GM23338 (cell line): ENCODE measurements at regions not wholly inside any gene's neighbourhood (a gene's known extent, or its start where the extent isn't known, plus 50 kb on each side); places are given as distances from the start of the nearest gene placed in this dataset.

Experiments
- ATAC-seq: fragments of 200-7000 bp; cut with Tn5 transposase; 3 replicates; pipeline ENCODE4 v1.9.1; 2020
- DNase-seq: peaks from one replicate; pipeline ENCODE4 v3.0.0-alpha.2; 2015; ENCODE audit warnings: low spot score
- H2AFZ ChIP-seq: fragments of 200-600 bp; sonication (generic); 2 replicates; pipeline ENCODE4 v1.8.0; 2016; ENCODE audit warnings: antibody characterized with exemption, mild to moderate bottlenecking, moderate library complexity
- H3F3A ChIP-seq: fragments of 200-600 bp; sonication (generic); replicated peaks from 2 replicates; pipeline ENCODE4 v1.8.0; 2017; ENCODE audit warnings: antibody characterized with exemption, mixed run types, low read depth
- H3K27ac ChIP-seq: fragments of 200-600 bp; sonication (generic); 2 replicates; pipeline ENCODE4 v1.6.1; 2016; ENCODE audit warnings: low read depth
- H3K27me3 ChIP-seq: fragments of 200-600 bp; sonication (generic); 2 replicates; pipeline ENCODE4 v1.8.0; 2016; ENCODE audit warnings: mild to moderate bottlenecking, mixed run types, moderate library complexity; ENCODE audit not compliant: insufficient read depth
- H3K36me3 ChIP-seq: fragments of 200-600 bp; sonication (generic); 2 replicates; pipeline ENCODE4 v1.8.0; 2016; ENCODE audit warnings: mild to moderate bottlenecking; ENCODE audit not compliant: insufficient read depth
- H3K4me1 ChIP-seq: fragments of 200-600 bp; sonication (generic); 2 replicates; pipeline ENCODE4 v1.8.0; 2016; ENCODE audit warnings: mild to moderate bottlenecking, moderate library complexity; ENCODE audit not compliant: insufficient read depth
- H3K4me2 ChIP-seq: fragments of 200-600 bp; sonication (generic); 2 replicates; pipeline ENCODE4 v1.7.1; 2017; ENCODE audit warnings: mixed run types
- H3K4me3 ChIP-seq: fragments of 200-600 bp; sonication (generic); 2 replicates; pipeline ENCODE4 v1.6.1; 2016; ENCODE audit warnings: mixed run types
- H3K79me2 ChIP-seq: fragments of 200-600 bp; sonication (generic); replicated peaks from 2 replicates; pipeline ENCODE4 v1.8.0; 2017; ENCODE audit warnings: mild to moderate bottlenecking; ENCODE audit not compliant: insufficient read depth
- H3K9me2 ChIP-seq: fragments of 200-600 bp; sonication (generic); 2 replicates; pipeline ENCODE4 v1.8.0; 2017; ENCODE audit not compliant: insufficient read depth
- H4K20me1 ChIP-seq: fragments of 200-600 bp; sonication (generic); replicated peaks from 2 replicates; pipeline ENCODE4 v1.8.0; 2017; ENCODE audit warnings: mild to moderate bottlenecking; ENCODE audit not compliant: insufficient read depth
- H3K27ac Mint-ChIP-seq: 2 replicates; pipeline ENCODE4 v1.8.0; 2020; ENCODE audit warnings: inconsistent platforms, mild to moderate bottlenecking, moderate library complexity, mixed read lengths
- H3K27me3 Mint-ChIP-seq: 3 replicates; pipeline ENCODE4 v1.8.0; 2022; ENCODE audit warnings: low read depth, mild to moderate bottlenecking, moderate library complexity, mixed read lengths, inconsistent platforms; ENCODE audit not compliant: insufficient read depth, poor library complexity
- H3K36me3 Mint-ChIP-seq: 3 replicates; pipeline ENCODE4 v1.8.0; 2021; ENCODE audit warnings: low read depth, mild to moderate bottlenecking, inconsistent platforms, moderate library complexity, mixed read lengths
- H3K4me1 Mint-ChIP-seq: 3 replicates; pipeline ENCODE4 v1.8.0; 2020; ENCODE audit warnings: mild to moderate bottlenecking, inconsistent platforms, mixed read lengths
- H3K4me3 Mint-ChIP-seq: 3 replicates; pipeline ENCODE4 v1.8.0; 2021; ENCODE audit warnings: moderate library complexity, mild to moderate bottlenecking, inconsistent platforms, mixed read lengths
- H3K9me3 Mint-ChIP-seq: 3 replicates; pipeline ENCODE4 v1.8.0; 2020; ENCODE audit warnings: moderate library complexity, mild to moderate bottlenecking, inconsistent platforms, mixed read lengths
- CREB1 ChIP-seq: fragments of 250-450 bp; sonication (Bioruptor Pico); IDR thresholded peaks from 2 replicates; pipeline ENCODE4 v1.5.0; 2020; ENCODE audit warnings: low read depth, mild to moderate bottlenecking, moderate library complexity
- NANOG ChIP-seq: IDR thresholded peaks from 2 replicates; pipeline ENCODE4 v1.6.1; 2016; ENCODE audit warnings: antibody characterized with exemption, borderline replicate concordance
- POLR2AphosphoS5 ChIP-seq: IDR thresholded peaks from 2 replicates; pipeline ENCODE4 v1.6.1; 2016; ENCODE audit warnings: antibody characterized with exemption, low read depth
- STAT1 ChIP-seq: IDR thresholded peaks from one replicate; pipeline ENCODE4 v1.6.1; 2016; ENCODE audit warnings: antibody characterized with exemption; ENCODE audit not compliant: unreplicated experiment
- ZNF331 ChIP-seq: fragments of 250-450 bp; sonication (Bioruptor Pico); IDR thresholded peaks from 2 replicates; pipeline ENCODE4 v1.5.0; 2020; ENCODE audit warnings: low read depth, mild to moderate bottlenecking, moderate library complexity
- TF ChIP-seq, protein P1 (sequence below), 2 experiments: fragments of 200-600 bp in 1 of 2; sonication (generic) in 1 of 2; conservative IDR thresholded peaks; 2 replicates each; pipeline versions ENCODE4 v1.5.1 to v1.6.1; 2016 to 2017; ENCODE audit warnings: antibody characterized with exemption in 2 of 2, low read depth in 2 of 2, mild to moderate bottlenecking in 2 of 2, moderate library complexity in 1 of 2
- TF ChIP-seq, protein P2 (sequence below): IDR thresholded peaks from one replicate; pipeline ENCODE4 v1.6.1; 2018; ENCODE audit warnings: antibody characterized with exemption; ENCODE audit not compliant: unreplicated experiment

DNA sequence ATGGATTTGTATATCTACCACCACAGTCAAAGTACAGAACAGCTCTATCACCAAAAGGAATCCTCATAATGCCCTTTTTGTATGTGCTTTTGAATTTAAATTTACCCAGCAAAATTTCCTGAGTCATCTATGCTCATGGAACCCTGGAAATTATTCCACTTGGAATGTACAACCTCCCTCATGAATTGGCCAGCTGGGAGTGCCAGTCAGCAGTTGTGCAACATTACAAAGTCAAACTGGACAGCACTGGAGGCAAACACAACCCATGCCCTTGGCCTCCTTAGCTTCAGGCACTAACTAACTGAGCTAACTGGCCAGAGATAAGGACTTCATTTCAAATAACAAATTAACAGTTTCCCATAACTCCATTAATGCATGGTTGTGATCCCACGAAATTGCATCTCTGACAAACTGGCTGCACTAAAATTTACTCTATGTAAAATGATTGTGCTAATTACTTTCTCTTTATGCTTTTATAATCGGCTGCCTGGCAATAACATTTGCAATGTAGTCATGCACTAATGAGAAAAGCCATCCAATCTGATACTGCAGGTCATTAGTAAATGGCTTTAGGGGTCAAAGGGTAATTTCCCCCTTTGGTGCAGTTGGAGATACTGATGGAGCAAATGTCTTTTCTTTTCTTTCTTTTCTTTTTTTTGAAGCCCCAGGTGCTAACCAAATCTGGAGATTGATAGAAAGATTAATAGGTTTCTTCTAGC lies 270.5 kb downstream of the ACTR3 start:
- Histone ChIP-seq H3K79me2 (no peaks in the 10 kb centered on the region), H3K4me3 (no peak overlapping the region), H3K36me3 (no peaks in the 10 kb centered on the region), H3K27me3 (no peaks in the 10 kb centered on the region), H3K4me2 (no peak overlapping the region), H3K9me2 (no peaks in the 10 kb centered on the region), H3K4me1 (no peaks in the 10 kb centered on the region), H2AFZ (no peak overlapping the region), H3K27ac (no peak overlapping the region), H4K20me1 (no peaks in the 10 kb centered on the region), H3F3A (no peaks in the 10 kb centered on the region)
- ATAC-seq (no peak), DNase-seq (no peak)
- Mint-ChIP-seq H3K27me3 (no peaks in the 10 kb centered on the region), H3K36me3 (no peaks in the 10 kb centered on the region), H3K9me3 (peaks cover 41% of the 10 kb centered on the region), H3K27ac (no peak overlapping the region), H3K4me3 (no peak overlapping the region), H3K4me1 (no peaks in the 10 kb centered on the region)
- TF ChIP-seq ZNF331 (CRISPR knock-in tag) (no peak), NANOG (no peak), POLR2AphosphoS5 (no peak), CREB1 (CRISPR knock-in tag) (no peak), STAT1 (no peak)
- TF ChIP-seq, protein P1, sequence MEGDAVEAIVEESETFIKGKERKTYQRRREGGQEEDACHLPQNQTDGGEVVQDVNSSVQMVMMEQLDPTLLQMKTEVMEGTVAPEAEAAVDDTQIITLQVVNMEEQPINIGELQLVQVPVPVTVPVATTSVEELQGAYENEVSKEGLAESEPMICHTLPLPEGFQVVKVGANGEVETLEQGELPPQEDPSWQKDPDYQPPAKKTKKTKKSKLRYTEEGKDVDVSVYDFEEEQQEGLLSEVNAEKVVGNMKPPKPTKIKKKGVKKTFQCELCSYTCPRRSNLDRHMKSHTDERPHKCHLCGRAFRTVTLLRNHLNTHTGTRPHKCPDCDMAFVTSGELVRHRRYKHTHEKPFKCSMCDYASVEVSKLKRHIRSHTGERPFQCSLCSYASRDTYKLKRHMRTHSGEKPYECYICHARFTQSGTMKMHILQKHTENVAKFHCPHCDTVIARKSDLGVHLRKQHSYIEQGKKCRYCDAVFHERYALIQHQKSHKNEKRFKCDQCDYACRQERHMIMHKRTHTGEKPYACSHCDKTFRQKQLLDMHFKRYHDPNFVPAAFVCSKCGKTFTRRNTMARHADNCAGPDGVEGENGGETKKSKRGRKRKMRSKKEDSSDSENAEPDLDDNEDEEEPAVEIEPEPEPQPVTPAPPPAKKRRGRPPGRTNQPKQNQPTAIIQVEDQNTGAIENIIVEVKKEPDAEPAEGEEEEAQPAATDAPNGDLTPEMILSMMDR (conservative IDR thresholded peaks at IDR 0.05; ENCODE audit: low read depth in 2 of 2), result no peak
- TF ChIP-seq, protein P2, sequence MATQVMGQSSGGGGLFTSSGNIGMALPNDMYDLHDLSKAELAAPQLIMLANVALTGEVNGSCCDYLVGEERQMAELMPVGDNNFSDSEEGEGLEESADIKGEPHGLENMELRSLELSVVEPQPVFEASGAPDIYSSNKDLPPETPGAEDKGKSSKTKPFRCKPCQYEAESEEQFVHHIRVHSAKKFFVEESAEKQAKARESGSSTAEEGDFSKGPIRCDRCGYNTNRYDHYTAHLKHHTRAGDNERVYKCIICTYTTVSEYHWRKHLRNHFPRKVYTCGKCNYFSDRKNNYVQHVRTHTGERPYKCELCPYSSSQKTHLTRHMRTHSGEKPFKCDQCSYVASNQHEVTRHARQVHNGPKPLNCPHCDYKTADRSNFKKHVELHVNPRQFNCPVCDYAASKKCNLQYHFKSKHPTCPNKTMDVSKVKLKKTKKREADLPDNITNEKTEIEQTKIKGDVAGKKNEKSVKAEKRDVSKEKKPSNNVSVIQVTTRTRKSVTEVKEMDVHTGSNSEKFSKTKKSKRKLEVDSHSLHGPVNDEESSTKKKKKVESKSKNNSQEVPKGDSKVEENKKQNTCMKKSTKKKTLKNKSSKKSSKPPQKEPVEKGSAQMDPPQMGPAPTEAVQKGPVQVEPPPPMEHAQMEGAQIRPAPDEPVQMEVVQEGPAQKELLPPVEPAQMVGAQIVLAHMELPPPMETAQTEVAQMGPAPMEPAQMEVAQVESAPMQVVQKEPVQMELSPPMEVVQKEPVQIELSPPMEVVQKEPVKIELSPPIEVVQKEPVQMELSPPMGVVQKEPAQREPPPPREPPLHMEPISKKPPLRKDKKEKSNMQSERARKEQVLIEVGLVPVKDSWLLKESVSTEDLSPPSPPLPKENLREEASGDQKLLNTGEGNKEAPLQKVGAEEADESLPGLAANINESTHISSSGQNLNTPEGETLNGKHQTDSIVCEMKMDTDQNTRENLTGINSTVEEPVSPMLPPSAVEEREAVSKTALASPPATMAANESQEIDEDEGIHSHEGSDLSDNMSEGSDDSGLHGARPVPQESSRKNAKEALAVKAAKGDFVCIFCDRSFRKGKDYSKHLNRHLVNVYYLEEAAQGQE, result no peak

DNA sequence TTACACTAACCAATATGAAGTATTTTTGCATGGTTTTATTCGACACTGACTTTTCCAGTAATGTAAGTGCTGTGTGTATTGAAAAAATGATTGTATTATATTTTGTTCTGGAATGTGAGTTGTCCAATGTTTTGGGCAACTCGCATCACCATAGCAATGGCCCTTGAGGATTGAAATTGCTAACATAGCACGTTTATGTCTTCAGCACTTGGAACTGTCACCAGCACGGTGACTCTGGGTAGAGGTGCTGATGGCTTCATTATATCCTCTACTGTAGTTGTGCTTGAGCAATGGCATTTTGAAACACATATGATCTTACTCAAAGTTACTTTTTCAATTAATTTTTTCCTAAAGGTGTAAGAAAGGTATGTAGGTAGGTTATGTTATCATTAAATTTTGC lies 271.5 kb downstream of the ACTR3 start:
- Histone ChIP-seq H3K79me2 (no peaks in the 10 kb centered on the region), H2AFZ (no peak overlapping the region), H3K4me1 (no peaks in the 10 kb centered on the region), H4K20me1 (no peaks in the 10 kb centered on the region), H3K4me3 (no peak overlapping the region), H3K36me3 (no peaks in the 10 kb centered on the region), H3K4me2 (no peak overlapping the region), H3K9me2 (no peaks in the 10 kb centered on the region; the same call in 1 of the 2 replicates), H3K27ac (no peak overlapping the region), H3K27me3 (no peaks in the 10 kb centered on the region), H3F3A (no peaks in the 10 kb centered on the region)
- Mint-ChIP-seq H3K4me3 (no peak overlapping the region), H3K9me3 (peaks cover 40% of the 10 kb centered on the region), H3K27ac (no peak overlapping the region), H3K36me3 (no peaks in the 10 kb centered on the region), H3K4me1 (no peaks in the 10 kb centered on the region), H3K27me3 (no peaks in the 10 kb centered on the region)
- no peak for ATAC-seq
- DNase-seq, result no peak
- TF ChIP-seq, protein P1 (conservative IDR thresholded peaks at IDR 0.05; ENCODE audit: low read depth in 2 of 2), result no peak
